DND-41 (cell line): ENCODE measurements at regions not wholly inside any gene's neighbourhood (a gene's known extent, or its start where the extent isn't known, plus 50 kb on each side); places are given as distances from the start of the nearest gene placed in this dataset.

Experiments
- ATAC-seq: fragments of 200-7000 bp; cut with Tn5 transposase; 3 replicates; pipeline ENCODE4 v1.9.1; 2021; ENCODE audit warnings: low read depth; ENCODE audit not compliant: insufficient read depth
- DNase-seq: peaks from one replicate; pipeline ENCODE4 v3.0.0-alpha.2; 2020
- H2AFZ ChIP-seq: 2 replicates; pipeline ENCODE4 v1.6.0; 2012; ENCODE audit warnings: low read depth, low read length
- H3K27ac ChIP-seq: 2 replicates; pipeline ENCODE4 v1.5.1; 2012; ENCODE audit warnings: low read length, inconsistent platforms
- H3K27me3 ChIP-seq: fragments of 200-600 bp; sonication (generic); 2 replicates; pipeline ENCODE4 v1.6.0; 2012; ENCODE audit warnings: low read length, mild to moderate bottlenecking, inconsistent platforms; ENCODE audit not compliant: insufficient read depth, poor library complexity
- H3K36me3 ChIP-seq: 2 replicates; pipeline ENCODE4 v1.5.1; 2012; ENCODE audit warnings: low read length, inconsistent platforms; ENCODE audit not compliant: insufficient read depth
- H3K4me1 ChIP-seq: 2 replicates; pipeline ENCODE4 v1.5.1; 2012; ENCODE audit warnings: mild to moderate bottlenecking, low read length; ENCODE audit not compliant: insufficient read depth
- H3K4me2 ChIP-seq: 2 replicates; pipeline ENCODE4 v1.6.0; 2012; ENCODE audit warnings: mild to moderate bottlenecking, moderate library complexity, low read length, inconsistent platforms; ENCODE audit not compliant: insufficient read depth
- H3K4me3 ChIP-seq, 2 experiments: fragments of 200-600 bp in 1 of 2; shearing (Covaris generic) in 1 of 2; 2 replicates each; pipeline ENCODE4 v1.5.1; 2012 to 2016; ENCODE audit warnings: inconsistent platforms in 2 of 2, low read length in 2 of 2, mild to moderate bottlenecking in 2 of 2, low read depth in 1 of 2, moderate library complexity in 1 of 2
- H3K79me2 ChIP-seq: 2 replicates; pipeline ENCODE4 v1.6.0; 2012; ENCODE audit warnings: low read length, inconsistent platforms; ENCODE audit not compliant: insufficient read depth
- H3K9ac ChIP-seq: 2 replicates; pipeline ENCODE4 v1.6.0; 2012; ENCODE audit warnings: low read depth, mild to moderate bottlenecking, inconsistent platforms, low read length, moderate library complexity
- H3K9me3 ChIP-seq: 2 replicates; pipeline ENCODE4 v1.5.1; 2012; ENCODE audit warnings: low read length, moderate library complexity, mild to moderate bottlenecking, inconsistent platforms; ENCODE audit not compliant: insufficient read depth, severe bottlenecking
- H4K20me1 ChIP-seq: 2 replicates; pipeline ENCODE4 v1.6.0; 2012; ENCODE audit warnings: low read length; ENCODE audit not compliant: insufficient read depth
- EZH2 ChIP-seq: IDR thresholded peaks from 3 replicates; pipeline ENCODE4 v1.6.1; 2012; ENCODE audit warnings: borderline replicate concordance, low read depth, mild to moderate bottlenecking, moderate library complexity, low read length, inconsistent platforms; ENCODE audit not compliant: severe bottlenecking
- TF ChIP-seq, protein P1 (sequence below): IDR thresholded peaks from 2 replicates; pipeline ENCODE4 v1.5.1; 2012; ENCODE audit warnings: borderline replicate concordance, low read length, moderate library complexity, mild to moderate bottlenecking; ENCODE audit not compliant: poor library complexity, severe bottlenecking; ENCODE audit errors: extremely low read depth

DNA sequence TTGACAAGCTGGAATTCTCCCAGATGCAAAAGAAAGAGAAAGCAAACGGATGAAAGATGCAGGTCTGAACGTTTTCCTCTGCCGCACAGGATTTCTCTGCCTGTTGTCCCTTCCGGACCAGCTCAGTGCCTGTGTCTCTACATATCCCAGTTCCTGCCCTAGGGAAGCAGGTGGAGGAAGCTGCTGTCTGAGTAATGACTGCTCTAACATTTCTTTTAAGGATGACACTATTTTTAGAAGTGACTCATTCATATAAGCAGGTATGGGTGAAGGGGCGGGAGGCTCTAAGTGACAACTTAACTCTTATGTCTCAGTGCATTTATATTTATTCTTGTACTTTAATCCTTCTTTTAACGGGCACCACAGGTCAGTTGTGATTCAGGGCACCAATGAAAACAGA, 128.8 kb downstream of the SLC24A2 start:
- ATAC-seq (no peak), DNase-seq (no peak)
- Histone ChIP-seq H2AFZ (no peak overlapping the region), H3K9ac (no peak overlapping the region), H3K4me1 (no peaks in the 10 kb centered on the region), H3K79me2 (no peaks in the 10 kb centered on the region), H3K27me3 (peaks cover 2% of the 10 kb centered on the region), H3K4me2 (no peak overlapping the region), H3K27ac (no peak overlapping the region), H4K20me1 (no peaks in the 10 kb centered on the region), H3K36me3 (no peaks in the 10 kb centered on the region), H3K9me3 (no peaks in the 10 kb centered on the region), H3K4me3 (no peak overlapping the region)
- TF ChIP-seq, protein P1, sequence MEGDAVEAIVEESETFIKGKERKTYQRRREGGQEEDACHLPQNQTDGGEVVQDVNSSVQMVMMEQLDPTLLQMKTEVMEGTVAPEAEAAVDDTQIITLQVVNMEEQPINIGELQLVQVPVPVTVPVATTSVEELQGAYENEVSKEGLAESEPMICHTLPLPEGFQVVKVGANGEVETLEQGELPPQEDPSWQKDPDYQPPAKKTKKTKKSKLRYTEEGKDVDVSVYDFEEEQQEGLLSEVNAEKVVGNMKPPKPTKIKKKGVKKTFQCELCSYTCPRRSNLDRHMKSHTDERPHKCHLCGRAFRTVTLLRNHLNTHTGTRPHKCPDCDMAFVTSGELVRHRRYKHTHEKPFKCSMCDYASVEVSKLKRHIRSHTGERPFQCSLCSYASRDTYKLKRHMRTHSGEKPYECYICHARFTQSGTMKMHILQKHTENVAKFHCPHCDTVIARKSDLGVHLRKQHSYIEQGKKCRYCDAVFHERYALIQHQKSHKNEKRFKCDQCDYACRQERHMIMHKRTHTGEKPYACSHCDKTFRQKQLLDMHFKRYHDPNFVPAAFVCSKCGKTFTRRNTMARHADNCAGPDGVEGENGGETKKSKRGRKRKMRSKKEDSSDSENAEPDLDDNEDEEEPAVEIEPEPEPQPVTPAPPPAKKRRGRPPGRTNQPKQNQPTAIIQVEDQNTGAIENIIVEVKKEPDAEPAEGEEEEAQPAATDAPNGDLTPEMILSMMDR = no peak
- no peak for TF ChIP-seq EZH2

DNA sequence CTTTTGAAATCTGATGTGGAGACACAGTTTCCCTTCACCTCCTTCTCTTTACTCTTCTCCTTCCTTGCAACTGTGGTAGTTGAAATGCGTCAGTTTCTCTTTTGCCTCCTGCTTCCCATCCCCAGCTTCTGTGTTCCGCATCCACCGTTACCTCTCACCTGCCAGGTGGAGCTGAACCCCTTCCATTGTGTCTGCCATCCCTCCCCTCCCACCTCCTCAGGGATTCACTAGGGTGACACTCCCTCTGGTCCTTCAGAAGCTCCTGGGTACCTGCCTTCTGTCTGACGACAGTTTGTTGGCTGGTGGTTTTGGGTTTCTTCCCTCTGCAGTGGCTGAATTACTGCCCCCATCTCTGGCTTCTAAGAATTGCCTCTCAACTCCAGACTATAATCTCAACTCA, 132.1 kb downstream of the SLC24A2 start:
- Histone ChIP-seq H3K4me2 (no peak overlapping the region), H3K4me1 (no peaks in the 10 kb centered on the region), H3K27me3 (peaks cover 2% of the 10 kb centered on the region), H3K79me2 (no peaks in the 10 kb centered on the region), H3K9me3 (no peaks in the 10 kb centered on the region), H4K20me1 (no peaks in the 10 kb centered on the region), H3K36me3 (no peaks in the 10 kb centered on the region), H3K9ac (no peak overlapping the region), H3K27ac (no peak overlapping the region), H3K4me3 (no peak overlapping the region), H2AFZ (no peak overlapping the region)
- no peak for TF ChIP-seq EZH2
- TF ChIP-seq, protein P1 = no peak
- ATAC-seq (no peak), DNase-seq (no peak)

DNA sequence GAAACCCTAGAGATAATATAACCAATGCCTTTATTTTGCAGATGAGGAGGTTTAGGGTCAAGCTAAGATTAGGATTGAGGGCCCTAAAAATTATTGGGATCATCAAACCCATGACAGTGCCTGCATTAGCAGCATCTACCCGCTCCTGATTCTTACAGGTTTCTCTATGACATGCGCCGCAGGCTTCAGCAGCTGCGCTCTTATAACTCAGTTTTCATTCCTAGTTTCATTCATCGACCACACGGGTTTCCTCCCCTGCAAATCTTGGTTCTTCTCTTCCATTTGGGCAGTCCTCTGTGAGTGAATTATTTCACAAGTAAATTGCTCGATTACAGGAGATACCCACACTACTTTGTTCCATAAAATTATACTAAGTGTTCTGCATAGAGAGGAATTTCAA, 137.2 kb downstream of the SLC24A2 start:
- no peak overlapping the region for H3K9ac ChIP-seq
- no peak for DNase-seq
- H3K27ac ChIP-seq = no peak overlapping the region
- H3K27me3 ChIP-seq = peaks cover 1% of the 10 kb centered on the region
- H3K4me2 ChIP-seq = no peak overlapping the region
- H3K4me1 ChIP-seq = no peaks in the 10 kb centered on the region
- H3K9me3 ChIP-seq = no peaks in the 10 kb centered on the region
- no peaks in the 10 kb centered on the region for H3K79me2 ChIP-seq
- H3K36me3 ChIP-seq = no peaks in the 10 kb centered on the region
- no peaks in the 10 kb centered on the region for H4K20me1 ChIP-seq
- no peak overlapping the region for H2AFZ ChIP-seq
- no peak overlapping the region for H3K4me3 ChIP-seq
- ATAC-seq = no peak
- no peak for TF ChIP-seq EZH2

DNA sequence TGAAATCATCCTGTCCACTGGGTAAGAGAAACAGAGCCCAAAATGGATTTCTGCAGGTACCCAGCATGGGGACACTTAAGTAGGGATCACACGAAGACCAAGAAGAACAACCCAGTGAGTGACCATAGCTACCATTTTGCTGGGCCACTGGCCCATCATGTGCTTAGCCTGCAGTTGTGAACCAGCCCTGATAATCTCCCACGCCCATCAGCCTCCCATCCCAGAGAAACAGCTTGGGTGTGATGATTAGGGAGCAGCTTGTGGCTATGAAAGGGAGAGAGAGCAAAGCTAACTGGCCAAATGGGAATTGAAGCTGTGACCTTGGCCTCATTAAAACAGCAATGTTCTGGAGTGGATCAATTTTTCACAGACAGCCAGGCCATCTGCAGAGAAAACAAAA, 138.5 kb downstream of the SLC24A2 start:
- H3K36me3 ChIP-seq = no peaks in the 10 kb centered on the region
- H4K20me1 ChIP-seq = no peaks in the 10 kb centered on the region
- no peaks in the 10 kb centered on the region for H3K9me3 ChIP-seq
- H3K27me3 ChIP-seq = no peaks in the 10 kb centered on the region
- H3K27ac ChIP-seq = no peak overlapping the region
- DNase-seq = no peak
- TF ChIP-seq EZH2 = no peak
- TF ChIP-seq, protein P1 = no peak
- H3K79me2 ChIP-seq = no peaks in the 10 kb centered on the region
- H3K4me2 ChIP-seq = no peak overlapping the region
- no peak overlapping the region for H2AFZ ChIP-seq
- no peak overlapping the region for H3K4me3 ChIP-seq
- no peak for ATAC-seq
- no peak overlapping the region for H3K9ac ChIP-seq
- H3K4me1 ChIP-seq = no peaks in the 10 kb centered on the region
